SJSA1 (cell line): ENCODE measurements at regions not wholly inside any gene's neighbourhood (a gene's known extent, or its start where the extent isn't known, plus 50 kb on each side); places are given as distances from the start of the nearest gene placed in this dataset.

Experiments
- DNase-seq, 2 experiments: peaks; one replicate each; pipeline ENCODE4 v3.0.0-alpha.2; 2015 to 2020; ENCODE audit warnings: low spot score in 2 of 2, low read depth in 1 of 2
- H3K27ac ChIP-seq: fragments of 250-450 bp; sonication (Bioruptor Pico); 2 replicates; pipeline ENCODE4 v1.5.1; 2020; ENCODE audit warnings: mild to moderate bottlenecking, moderate library complexity
- H3K27me3 ChIP-seq: fragments of 250-450 bp; sonication (Bioruptor Pico); replicated peaks from 2 replicates; pipeline ENCODE4 v1.5.1; 2020; ENCODE audit warnings: mild to moderate bottlenecking, moderate library complexity
- H3K36me3 ChIP-seq: fragments of 250-450 bp; sonication (Bioruptor Pico); 2 replicates; pipeline ENCODE4 v1.5.1; 2020; ENCODE audit warnings: mild to moderate bottlenecking
- H3K4me1 ChIP-seq: fragments of 250-450 bp; sonication (Bioruptor Pico); replicated peaks from 2 replicates; pipeline ENCODE4 v1.6.1; 2021; ENCODE audit warnings: mild to moderate bottlenecking
- H3K4me3 ChIP-seq: fragments of 250-450 bp; sonication (Bioruptor Pico); 2 replicates; pipeline ENCODE4 v1.5.1; 2020; ENCODE audit warnings: mild to moderate bottlenecking
- H3K9me3 ChIP-seq: fragments of 250-450 bp; sonication (Bioruptor Pico); replicated peaks from 2 replicates; pipeline ENCODE4 v1.5.1; 2020; ENCODE audit warnings: mild to moderate bottlenecking

GRCh38 chr7:130970696-130971095, 236.7 kb upstream of the KLF14 start:
- DNase-seq: no peak
- Histone ChIP-seq H3K27ac (no peak overlapping the region), H3K27me3 (no peaks in the 10 kb centered on the region)

GRCh38 chr7:130971297-130971696, 237.3 kb upstream of the KLF14 start:
- Histone ChIP-seq H3K9me3 (no peaks in the 10 kb centered on the region), H3K27me3 (no peaks in the 10 kb centered on the region), H3K27ac (no peak overlapping the region), H3K36me3 (no peaks in the 10 kb centered on the region; the same call in 1 of the 2 replicates), H3K4me1 (no peaks in the 10 kb centered on the region), H3K4me3 (no peak overlapping the region)
- no peak for DNase-seq

More at GRCh38 chr7:130970696-130971095, 236.7 kb upstream of the KLF14 start:
- Histone ChIP-seq H3K36me3 (no peaks in the 10 kb centered on the region; the same call in 1 of the 2 replicates), H3K4me1 (no peaks in the 10 kb centered on the region), H3K4me3 (no peak overlapping the region), H3K9me3 (no peaks in the 10 kb centered on the region)

GRCh38 chr7:130972201-130972600, 238.2 kb upstream of the KLF14 start:
- Histone ChIP-seq H3K27ac (no peak overlapping the region), H3K4me1 (no peaks in the 10 kb centered on the region), H3K36me3 (no peaks in the 10 kb centered on the region; the same call in 1 of the 2 replicates), H3K9me3 (no peaks in the 10 kb centered on the region), H3K4me3 (no peak overlapping the region), H3K27me3 (no peaks in the 10 kb centered on the region)
- no peak for DNase-seq

GRCh38 chr7:130973637-130974036, 239.6 kb upstream of the KLF14 start:
- Histone ChIP-seq H3K36me3 (no peaks in the 10 kb centered on the region; the same call in 1 of the 2 replicates), H3K4me3 (no peak overlapping the region), H3K4me1 (no peaks in the 10 kb centered on the region), H3K27ac (no peak overlapping the region), H3K9me3 (no peaks in the 10 kb centered on the region), H3K27me3 (no peaks in the 10 kb centered on the region)
- DNase-seq: no peak

- H3K9me3 ChIP-seq: no peaks in the 10 kb centered on the region
- no peaks in the 10 kb centered on the region; the same call in 1 of the 2 replicates for H3K36me3 ChIP-seq
- DNase-seq: no peak
- H3K4me3 ChIP-seq: no peak overlapping the region
- H3K4me1 ChIP-seq: no peaks in the 10 kb centered on the region
- no peak overlapping the region for H3K27ac ChIP-seq
- no peaks in the 10 kb centered on the region for H3K27me3 ChIP-seq
Observed at GRCh38 chr7:130974169-130974568, 240.2 kb upstream of the KLF14 start.

GRCh38 chr7:130974794-130975193, 240.8 kb upstream of the KLF14 start:
- Histone ChIP-seq H3K4me1 (no peaks in the 10 kb centered on the region), H3K27me3 (no peaks in the 10 kb centered on the region), H3K9me3 (no peaks in the 10 kb centered on the region), H3K4me3 (no peak overlapping the region), H3K27ac (no peak overlapping the region), H3K36me3 (no peaks in the 10 kb centered on the region; the same call in 1 of the 2 replicates)
- DNase-seq: no peak

- Histone ChIP-seq H3K9me3 (no peaks in the 10 kb centered on the region), H3K36me3 (no peaks in the 10 kb centered on the region; the same call in 1 of the 2 replicates), H3K4me3 (no peak overlapping the region), H3K4me1 (no peaks in the 10 kb centered on the region), H3K27me3 (no peaks in the 10 kb centered on the region), H3K27ac (no peak overlapping the region)
- no peak for DNase-seq
Observed at GRCh38 chr7:130975731-130976130, 241.7 kb upstream of the KLF14 start.

- Histone ChIP-seq H3K36me3 (no peaks in the 10 kb centered on the region), H3K4me3 (no peak overlapping the region), H3K4me1 (no peaks in the 10 kb centered on the region), H3K9me3 (no peaks in the 10 kb centered on the region), H3K27ac (no peak overlapping the region), H3K27me3 (no peaks in the 10 kb centered on the region)
- peak in 1 of 2 experiments; percentile 20 for DNase-seq
Observed at GRCh38 chr7:130982160-130982638, 248.2 kb upstream of the KLF14 start.

- no peaks in the 10 kb centered on the region for H3K9me3 ChIP-seq
Observed at GRCh38 chr7:130982651-130983050, 248.6 kb upstream of the KLF14 start.

GRCh38 chr7:130985361-130985760, 251.4 kb upstream of the KLF14 start:
- H3K27ac ChIP-seq: no peak overlapping the region
- DNase-seq: no peak
- no peak overlapping the region for H3K4me3 ChIP-seq
- no peaks in the 10 kb centered on the region for H3K27me3 ChIP-seq
- H3K4me1 ChIP-seq: no peaks in the 10 kb centered on the region
- no peaks in the 10 kb centered on the region for H3K9me3 ChIP-seq
- no peaks in the 10 kb centered on the region for H3K36me3 ChIP-seq

More at GRCh38 chr7:130982651-130983050, 248.6 kb upstream of the KLF14 start:
- Histone ChIP-seq H3K27me3 (no peaks in the 10 kb centered on the region), H3K4me3 (no peak overlapping the region), H3K36me3 (no peaks in the 10 kb centered on the region), H3K27ac (no peak overlapping the region), H3K4me1 (no peaks in the 10 kb centered on the region)
- no peak for DNase-seq

GRCh38 chr7:130986261-130986690, 252.3 kb upstream of the KLF14 start:
- H3K4me3 ChIP-seq: no peak overlapping the region
- no peaks in the 10 kb centered on the region for H3K27me3 ChIP-seq
- DNase-seq: no peak
- no peaks in the 10 kb centered on the region for H3K9me3 ChIP-seq
- no peak overlapping the region for H3K27ac ChIP-seq
- H3K36me3 ChIP-seq: no peaks in the 10 kb centered on the region
- no peaks in the 10 kb centered on the region for H3K4me1 ChIP-seq

- no peaks in the 10 kb centered on the region for H3K4me1 ChIP-seq
- no peak overlapping the region for H3K27ac ChIP-seq
- H3K27me3 ChIP-seq: no peaks in the 10 kb centered on the region
- no peak overlapping the region for H3K4me3 ChIP-seq
- H3K36me3 ChIP-seq: no peaks in the 10 kb centered on the region
- H3K9me3 ChIP-seq: no peaks in the 10 kb centered on the region
- DNase-seq: no peak
Observed at GRCh38 chr7:130987092-130987491, 253.1 kb upstream of the KLF14 start.

- Histone ChIP-seq H3K4me1 (no peaks in the 10 kb centered on the region), H3K27ac (no peak overlapping the region), H3K27me3 (no peaks in the 10 kb centered on the region), H3K36me3 (no peaks in the 10 kb centered on the region), H3K9me3 (no peaks in the 10 kb centered on the region), H3K4me3 (no peak overlapping the region)
- DNase-seq: no peak
Observed at GRCh38 chr7:130988443-130988842, 254.4 kb upstream of the KLF14 start.

GRCh38 chr7:130989101-130989795, 255.2 kb upstream of the KLF14 start:
- no peaks in the 10 kb centered on the region for H3K4me1 ChIP-seq
- no peaks in the 10 kb centered on the region for H3K9me3 ChIP-seq
- H3K27me3 ChIP-seq: no peaks in the 10 kb centered on the region
- H3K27ac ChIP-seq: no peak overlapping the region
- no peaks in the 10 kb centered on the region for H3K36me3 ChIP-seq
- DNase-seq: no peak
- H3K4me3 ChIP-seq: no peak overlapping the region
